HFFc6 (cell line): ENCODE measurements at regions not wholly inside any gene's neighbourhood (a gene's known extent, or its start where the extent isn't known, plus 50 kb on each side); places are given as distances from the start of the nearest gene placed in this dataset.
"Not testable (repeated sequence)": the region's sequence is repeated elsewhere in the genome, so short reads cannot be mapped to it uniquely, and the experiment has no call there.

Source experiments
- DNase-seq: peaks from one replicate; pipeline ENCODE4 v3.0.0-alpha.2; 2018
- H3K27ac Mint-ChIP-seq: 2 replicates; pipeline ENCODE4 v1.8.0; 2020; ENCODE audit warnings: mild to moderate bottlenecking, mixed read lengths
- H3K27me3 Mint-ChIP-seq: 2 replicates; pipeline ENCODE4 v1.8.0; 2021; ENCODE audit warnings: mild to moderate bottlenecking, moderate library complexity, mixed read lengths; ENCODE audit not compliant: insufficient read depth
- H3K36me3 Mint-ChIP-seq: 2 replicates; pipeline ENCODE4 v1.8.0; 2021; ENCODE audit warnings: low read depth, mixed read lengths
- H3K4me1 Mint-ChIP-seq: 2 replicates; pipeline ENCODE4 v1.8.0; 2020; ENCODE audit warnings: low read depth, mixed read lengths
- H3K4me3 Mint-ChIP-seq: 2 replicates; pipeline ENCODE4 v1.8.0; 2020; ENCODE audit warnings: mild to moderate bottlenecking, moderate library complexity, mixed read lengths
- H3K9me3 Mint-ChIP-seq: 2 replicates; pipeline ENCODE4 v1.8.0; 2020; ENCODE audit warnings: mild to moderate bottlenecking, mixed read lengths
- CTCF ChIP-seq: fragments of 200-600 bp; sonication (generic); IDR thresholded peaks from 2 replicates; pipeline ENCODE4 v1.5.0; 2021; ENCODE audit warnings: antibody characterized with exemption, mild to moderate bottlenecking

- not testable (repeated sequence) for H3K4me3 Mint-ChIP-seq, H3K27me3 Mint-ChIP-seq, H3K27ac Mint-ChIP-seq, H3K4me1 Mint-ChIP-seq, H3K36me3 Mint-ChIP-seq, H3K9me3 Mint-ChIP-seq
- peak; percentile 62 for DNase-seq
- TF ChIP-seq CTCF, result peak; percentile 92
These were observed 77.4 kb downstream of the VPREB1 start for GRCh38 chr22:22321743-22322611.

- no peaks in the 10 kb centered on the region for H3K4me1 Mint-ChIP-seq
- TF ChIP-seq CTCF, result no peak
- no peaks in the 10 kb centered on the region; the same call in 1 of the 2 replicates for H3K36me3 Mint-ChIP-seq
- H3K4me3 Mint-ChIP-seq, result no peak overlapping the region
- peaks cover 2% of the 10 kb centered on the region for H3K27me3 Mint-ChIP-seq
- H3K9me3 Mint-ChIP-seq, result no peaks in the 10 kb centered on the region
- H3K27ac Mint-ChIP-seq, result no peak overlapping the region
- no peak for DNase-seq
These were observed 78.2 kb downstream of the VPREB1 start for GRCh38 chr22:22322792-22323191.

- no peak for DNase-seq
- TF ChIP-seq CTCF, result no peak
- Mint-ChIP-seq H3K27ac (no peak overlapping the region), H3K36me3 (peaks cover 6% of the 10 kb centered on the region; the same call in 1 of the 2 replicates), H3K4me3 (no peak overlapping the region), H3K27me3 (peaks cover 16% of the 10 kb centered on the region), H3K9me3 (peaks cover 6% of the 10 kb centered on the region; the same call in 1 of the 2 replicates), H3K4me1 (no peaks in the 10 kb centered on the region)
These were observed 83.1 kb downstream of the VPREB1 start for GRCh38 chr22:22327723-22328122.

GRCh38 chr22:22329792-22330191 lies 85.2 kb downstream of the VPREB1 start:
- no peak overlapping the region for H3K4me3 Mint-ChIP-seq
- H3K27ac Mint-ChIP-seq, result no peak overlapping the region
- H3K4me1 Mint-ChIP-seq, result no peaks in the 10 kb centered on the region
- H3K9me3 Mint-ChIP-seq, result peaks cover 6% of the 10 kb centered on the region; the same call in 1 of the 2 replicates
- peaks cover 6% of the 10 kb centered on the region; the same call in 1 of the 2 replicates for H3K36me3 Mint-ChIP-seq
- TF ChIP-seq CTCF, result no peak
- no peak for DNase-seq
- peaks cover 16% of the 10 kb centered on the region; the same call in 1 of the 2 replicates for H3K27me3 Mint-ChIP-seq

GRCh38 chr22:22335640-22336039 lies 91.1 kb downstream of the VPREB1 start:
- H3K27me3 Mint-ChIP-seq, result peaks cover 13% of the 10 kb centered on the region
- not testable (repeated sequence) for H3K36me3 Mint-ChIP-seq, H3K4me1 Mint-ChIP-seq, DNase-seq, H3K27ac Mint-ChIP-seq, H3K4me3 Mint-ChIP-seq
- H3K9me3 Mint-ChIP-seq, result peaks cover 12% of the 10 kb centered on the region; the same call in 1 of the 2 replicates

GRCh38 chr22:22336333-22336732 lies 91.7 kb downstream of the VPREB1 start:
- H3K27ac Mint-ChIP-seq, H3K4me1 Mint-ChIP-seq, DNase-seq, H3K4me3 Mint-ChIP-seq, H3K36me3 Mint-ChIP-seq: not testable (repeated sequence)
- peaks cover 12% of the 10 kb centered on the region; the same call in 1 of the 2 replicates for H3K9me3 Mint-ChIP-seq
- H3K27me3 Mint-ChIP-seq, result peaks cover 17% of the 10 kb centered on the region

DNA sequence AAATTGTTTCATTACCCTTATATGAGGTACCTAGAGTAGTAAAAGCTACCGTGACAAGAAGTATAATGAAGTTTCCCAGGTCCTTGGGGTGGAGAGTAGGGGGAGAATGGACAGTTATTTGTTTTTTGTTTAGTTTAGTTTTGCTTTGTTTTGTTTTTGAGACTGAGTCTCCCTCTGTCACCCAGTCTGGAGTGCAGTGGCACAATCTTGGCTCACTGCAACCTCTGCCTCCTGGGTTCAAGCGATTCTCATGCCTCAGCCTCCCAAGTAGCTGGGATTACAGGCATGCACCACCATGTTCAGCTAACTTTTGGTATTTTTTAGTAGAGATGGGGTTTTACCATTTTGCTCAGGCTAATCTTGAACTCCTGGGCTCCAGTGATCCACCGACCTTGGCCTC lies 94.2 kb downstream of the VPREB1 start:
- not testable (repeated sequence) for H3K4me3 Mint-ChIP-seq

More for the DNA sequence above, 94.2 kb downstream of the VPREB1 start:
- not testable (repeated sequence) for DNase-seq, H3K4me1 Mint-ChIP-seq, H3K36me3 Mint-ChIP-seq, H3K27ac Mint-ChIP-seq, H3K9me3 Mint-ChIP-seq
- H3K27me3 Mint-ChIP-seq, result peaks cover 17% of the 10 kb centered on the region
